SK-N-SH (cell line): ENCODE measurements at regions not wholly inside any gene's neighbourhood (a gene's known extent, or its start where the extent isn't known, plus 50 kb on each side); places are given as distances from the start of the nearest gene placed in this dataset.

ENCODE experiments used
- CTCF ChIA-PET: fragments of 300-600, 350-600 bp; formaldehyde crosslinking; extraction: SDS; loops from one replicate; lab custom pipeline; 2021; lab: Yijun Ruan, JAX
- POLR2A ChIA-PET: fragments of 350-600 bp; sonication (Branson Sonifier 250); formaldehyde crosslinking; extraction: SDS; loops from one replicate; lab custom pipeline; 2020; ENCODE audit warnings: antibody characterized with exemption, inconsistent platforms; lab: Yijun Ruan, JAX
- DNase-seq: peaks from one replicate; pipeline ENCODE4 v3.0.0; 2012
- H2AFZ ChIP-seq: fragments of 200-600 bp; sonication (generic); 2 replicates; pipeline ENCODE4 v1.8.1; 2016; ENCODE audit warnings: antibody characterized with exemption, mild to moderate bottlenecking, low read depth
- H3F3A ChIP-seq: fragments of 200-600 bp; sonication (generic); replicated peaks from 2 replicates; pipeline ENCODE3; 2016; ENCODE audit warnings: antibody characterized with exemption, mild to moderate bottlenecking; ENCODE audit not compliant: insufficient read depth
- H3K27ac ChIP-seq, 2 experiments: fragments of 200-500 bp in 1 of 2; fragments of 200-600 bp in 1 of 2; sonication (Bioruptor generic) in 1 of 2; sonication (generic), shearing (Covaris generic) in 1 of 2; 2 replicates each; pipeline versions ENCODE4 v1.5.1 to v1.6.1; 2014 to 2016; ENCODE audit warnings: low read depth in 2 of 2, inconsistent platforms in 1 of 2, low read length in 1 of 2, mild to moderate bottlenecking in 1 of 2, mixed read lengths in 1 of 2
- H3K27me3 ChIP-seq: fragments of 200-600 bp; sonication (generic), shearing (Covaris generic); 2 replicates; pipeline ENCODE4 v1.6.1; 2016; ENCODE audit warnings: mixed run types; ENCODE audit not compliant: insufficient read depth
- H3K36me3 ChIP-seq, 2 experiments: fragments of 200-500 bp in 1 of 2; fragments of 200-600 bp in 1 of 2; sonication (Bioruptor generic) in 1 of 2; sonication (generic) in 1 of 2; replicated peaks in 1 of 2; 2 replicates each; pipeline versions ENCODE3 to v1.5.1; 2014 to 2016; ENCODE audit warnings: low read length in 1 of 2, mild to moderate bottlenecking in 1 of 2; ENCODE audit not compliant: insufficient read depth in 2 of 2, control insufficient read depth in 1 of 2
- H3K4me1 ChIP-seq, 2 experiments: fragments of 200-500 bp in 1 of 2; fragments of 200-600 bp in 1 of 2; sonication (Bioruptor generic) in 1 of 2; sonication (generic), shearing (Covaris generic) in 1 of 2; 2 replicates each; pipeline versions ENCODE4 v1.5.1 to v1.6.1; 2014 to 2016; ENCODE audit warnings: low read depth in 1 of 2, low read length in 1 of 2, mixed run types in 1 of 2; ENCODE audit not compliant: insufficient read depth in 2 of 2, control insufficient read depth in 1 of 2
- H3K4me2 ChIP-seq: fragments of 200-600 bp; sonication (generic), shearing (Covaris generic); 2 replicates; pipeline ENCODE4 v1.6.1; 2017; ENCODE audit warnings: mixed run types
- H3K4me3 ChIP-seq, 2 experiments: fragments of 200-500 bp in 1 of 2; fragments of 200-600 bp in 1 of 2; sonication (Bioruptor generic) in 1 of 2; sonication (generic), shearing (Covaris generic) in 1 of 2; 2 replicates each; pipeline versions ENCODE4 v1.5.1 to v1.8.1; 2014 to 2016; ENCODE audit warnings: low read depth in 2 of 2, inconsistent platforms in 1 of 2, low read length in 1 of 2, mild to moderate bottlenecking in 1 of 2, mixed read lengths in 1 of 2, moderate library complexity in 1 of 2
- H3K79me2 ChIP-seq: fragments of 200-600 bp; sonication (generic); 2 replicates; pipeline ENCODE4 v1.8.1; 2017; ENCODE audit warnings: mild to moderate bottlenecking; ENCODE audit not compliant: insufficient read depth
- H3K9ac ChIP-seq: fragments of 200-600 bp; sonication (generic); 2 replicates; pipeline ENCODE4 v1.6.1; 2017; ENCODE audit warnings: mixed run types
- H3K9me2 ChIP-seq: fragments of 200-600 bp; sonication (generic); 2 replicates; pipeline ENCODE4 v1.6.1; 2017; ENCODE audit warnings: mixed run types
- H3K9me3 ChIP-seq: fragments of 200-600 bp; sonication (generic); 2 replicates; pipeline ENCODE4 v1.6.1; 2017; ENCODE audit warnings: mixed run types, mild to moderate bottlenecking, moderate library complexity
- H4K20me1 ChIP-seq: fragments of 200-600 bp; sonication (generic); 2 replicates; pipeline ENCODE4 v1.6.1; 2017; ENCODE audit warnings: mild to moderate bottlenecking, mixed run types; ENCODE audit not compliant: insufficient read depth
- CHD2 ChIP-seq: fragments of 150-350 bp; IDR thresholded peaks from 2 replicates; pipeline ENCODE4 v1.6.1; 2018; ENCODE audit warnings: low read length; ENCODE audit not compliant: partially characterized antibody
- ELF1 ChIP-seq: IDR thresholded peaks from 2 replicates; pipeline ENCODE4 v1.4.0; 2012
- FOXJ3 ChIP-seq: sonication (generic); formaldehyde crosslinking; IDR thresholded peaks from 2 replicates; pipeline ENCODE4 v1.5.1; 2020; ENCODE audit warnings: mild to moderate bottlenecking, missing genetic modification reagents
- FOXM1 ChIP-seq: IDR thresholded peaks from 2 replicates; pipeline ENCODE4 v1.4.0; 2012; ENCODE audit warnings: low read depth, mild to moderate bottlenecking
- GABPA ChIP-seq: IDR thresholded peaks from 2 replicates; pipeline ENCODE4 v1.4.0; 2012; ENCODE audit warnings: low read depth, mild to moderate bottlenecking
- GATA2 ChIP-seq: sonication (generic); formaldehyde crosslinking; IDR thresholded peaks from 2 replicates; pipeline ENCODE4 v1.5.0; 2020; ENCODE audit warnings: mild to moderate bottlenecking, missing genetic modification reagents
- POLR2AphosphoS5 ChIP-seq: IDR thresholded peaks from 2 replicates; pipeline ENCODE4 v1.6.1; 2012; ENCODE audit warnings: low read depth, low read length
- RCOR1 ChIP-seq: fragments of 150-350 bp; IDR thresholded peaks from 2 replicates; pipeline ENCODE4 v1.6.1; 2017; ENCODE audit warnings: antibody characterized with exemption, low read length
- SIN3A ChIP-seq: IDR thresholded peaks from 2 replicates; pipeline ENCODE4 v1.6.1; 2012; ENCODE audit warnings: low read depth, mild to moderate bottlenecking, low read length, moderate library complexity, borderline replicate concordance
- SMC3 ChIP-seq: IDR thresholded peaks from 2 replicates; pipeline ENCODE4 v1.6.1; 2012; ENCODE audit warnings: low read depth, low read length, improper control_type of control experiment
- TCF12 ChIP-seq: IDR thresholded peaks from 2 replicates; pipeline ENCODE4 v1.4.0; 2012
- USF2 ChIP-seq: fragments of 150-350 bp; IDR thresholded peaks from 2 replicates; pipeline ENCODE4 v1.6.1; 2017; ENCODE audit warnings: antibody characterized with exemption, low read length, low read depth, borderline replicate concordance
- YY1 ChIP-seq: IDR thresholded peaks from 2 replicates; pipeline ENCODE4 v1.4.0; 2012; ENCODE audit warnings: low read depth, mild to moderate bottlenecking
- WGBS: methylation state at CpG from one replicate; pipeline ENCODE4 v1.1.6; 2017; ENCODE audit warnings: low lambda C conversion rate; 5-methylcytosine and 5-hydroxymethylcytosine counted together
- TF ChIP-seq, protein P1 (sequence below): fragments of 150-350 bp; IDR thresholded peaks from 2 replicates; pipeline ENCODE4 v1.6.1; 2016; ENCODE audit warnings: mild to moderate bottlenecking, low read depth, low read length
- TF ChIP-seq, protein P2 (sequence below): IDR thresholded peaks from 2 replicates; pipeline ENCODE4 v1.6.1; 2012; ENCODE audit warnings: mild to moderate bottlenecking, low read depth, low read length, moderate library complexity

- H3K27ac ChIP-seq = peak overlapping the region in 1 of 2 experiments; percentile 73; a peak in 2 of 4 replicates
- H2AFZ ChIP-seq = no peak overlapping the region
- TF ChIP-seq FOXM1 = no peak
- TF ChIP-seq, protein P1, sequence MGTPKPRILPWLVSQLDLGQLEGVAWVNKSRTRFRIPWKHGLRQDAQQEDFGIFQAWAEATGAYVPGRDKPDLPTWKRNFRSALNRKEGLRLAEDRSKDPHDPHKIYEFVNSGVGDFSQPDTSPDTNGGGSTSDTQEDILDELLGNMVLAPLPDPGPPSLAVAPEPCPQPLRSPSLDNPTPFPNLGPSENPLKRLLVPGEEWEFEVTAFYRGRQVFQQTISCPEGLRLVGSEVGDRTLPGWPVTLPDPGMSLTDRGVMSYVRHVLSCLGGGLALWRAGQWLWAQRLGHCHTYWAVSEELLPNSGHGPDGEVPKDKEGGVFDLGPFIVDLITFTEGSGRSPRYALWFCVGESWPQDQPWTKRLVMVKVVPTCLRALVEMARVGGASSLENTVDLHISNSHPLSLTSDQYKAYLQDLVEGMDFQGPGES = no peak
- TF ChIP-seq GABPA = no peak
- no peak for TF ChIP-seq YY1
- TF ChIP-seq SMC3 = no peak
- no peak for TF ChIP-seq TCF12
- no peak for TF ChIP-seq POLR2AphosphoS5
- no peak for TF ChIP-seq ELF1
- TF ChIP-seq FOXJ3 = no peak
- TF ChIP-seq, protein P2, sequence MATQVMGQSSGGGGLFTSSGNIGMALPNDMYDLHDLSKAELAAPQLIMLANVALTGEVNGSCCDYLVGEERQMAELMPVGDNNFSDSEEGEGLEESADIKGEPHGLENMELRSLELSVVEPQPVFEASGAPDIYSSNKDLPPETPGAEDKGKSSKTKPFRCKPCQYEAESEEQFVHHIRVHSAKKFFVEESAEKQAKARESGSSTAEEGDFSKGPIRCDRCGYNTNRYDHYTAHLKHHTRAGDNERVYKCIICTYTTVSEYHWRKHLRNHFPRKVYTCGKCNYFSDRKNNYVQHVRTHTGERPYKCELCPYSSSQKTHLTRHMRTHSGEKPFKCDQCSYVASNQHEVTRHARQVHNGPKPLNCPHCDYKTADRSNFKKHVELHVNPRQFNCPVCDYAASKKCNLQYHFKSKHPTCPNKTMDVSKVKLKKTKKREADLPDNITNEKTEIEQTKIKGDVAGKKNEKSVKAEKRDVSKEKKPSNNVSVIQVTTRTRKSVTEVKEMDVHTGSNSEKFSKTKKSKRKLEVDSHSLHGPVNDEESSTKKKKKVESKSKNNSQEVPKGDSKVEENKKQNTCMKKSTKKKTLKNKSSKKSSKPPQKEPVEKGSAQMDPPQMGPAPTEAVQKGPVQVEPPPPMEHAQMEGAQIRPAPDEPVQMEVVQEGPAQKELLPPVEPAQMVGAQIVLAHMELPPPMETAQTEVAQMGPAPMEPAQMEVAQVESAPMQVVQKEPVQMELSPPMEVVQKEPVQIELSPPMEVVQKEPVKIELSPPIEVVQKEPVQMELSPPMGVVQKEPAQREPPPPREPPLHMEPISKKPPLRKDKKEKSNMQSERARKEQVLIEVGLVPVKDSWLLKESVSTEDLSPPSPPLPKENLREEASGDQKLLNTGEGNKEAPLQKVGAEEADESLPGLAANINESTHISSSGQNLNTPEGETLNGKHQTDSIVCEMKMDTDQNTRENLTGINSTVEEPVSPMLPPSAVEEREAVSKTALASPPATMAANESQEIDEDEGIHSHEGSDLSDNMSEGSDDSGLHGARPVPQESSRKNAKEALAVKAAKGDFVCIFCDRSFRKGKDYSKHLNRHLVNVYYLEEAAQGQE = no peak
- no peak overlapping the region for H3K4me3 ChIP-seq
- WGBS = 34% methylated on average over 2 of the region's 2 CpGs
- no peaks in the 10 kb centered on the region for H3K9me3 ChIP-seq
- no peak overlapping the region for H3K4me2 ChIP-seq
- POLR2A ChIA-PET = interaction anchor here (1.5 kb wide), 1 partner anchor 13 kb away, joined by 4 read pairs; no protein-coding TSS in a partner anchor
- H3K4me1 ChIP-seq = peaks cover 0 to 22% of the 10 kb centered on the region in 2 experiments; a peak in 3 of 4 replicates
- no peaks in the 10 kb centered on the region for H3K27me3 ChIP-seq
- no peaks in the 10 kb centered on the region for H3F3A ChIP-seq
- CTCF ChIA-PET = interaction anchor here (1.0 to 1.8 kb wide), 3 partner anchors 11 to 23 kb away, joined by 4 to 5 read pairs (median 4); no protein-coding TSS in a partner anchor
- DNase-seq = no peak
- H3K9me2 ChIP-seq = no peaks in the 10 kb centered on the region
- H3K9ac ChIP-seq = no peak overlapping the region
- H4K20me1 ChIP-seq = no peaks in the 10 kb centered on the region
- H3K36me3 ChIP-seq = no peaks in the 10 kb centered on the region
- no peaks in the 10 kb centered on the region for H3K79me2 ChIP-seq
These were observed 79.9 kb upstream of the DRD2 start for GRCh38 chr11:113555071-113555619.

- DNase-seq = no peak
- H3K9ac ChIP-seq = no peak overlapping the region
- TF ChIP-seq RCOR1 = no peak
- no peak for TF ChIP-seq CHD2
- no peak for TF ChIP-seq SIN3A
- TF ChIP-seq USF2 = no peak
- TF ChIP-seq POLR2AphosphoS5 = no peak
- TF ChIP-seq GATA2 (CRISPR knock-in tag) = no peak
- H3K9me2 ChIP-seq = no peaks in the 10 kb centered on the region
- no peak overlapping the region for H2AFZ ChIP-seq
- POLR2A ChIA-PET = interaction anchor here (0.7 to 1.5 kb wide), 2 partner anchors 10 to 14 kb away, joined by 3 to 4 read pairs; no protein-coding TSS in a partner anchor
- no peaks in the 10 kb centered on the region for H3K79me2 ChIP-seq
- no peaks in the 10 kb centered on the region for H3K36me3 ChIP-seq
- H3K9me3 ChIP-seq = no peaks in the 10 kb centered on the region
- H3K4me2 ChIP-seq = no peak overlapping the region
- WGBS = 69% methylated on average over 3 of the region's 3 CpGs
- CTCF ChIA-PET = interaction anchor here (0.6 to 5.0 kb wide), 20 partner anchors 9 to 505 kb away, joined by 3 to 29 read pairs (median 5); no protein-coding TSS in a partner anchor
- peak overlapping the region in 1 of 2 experiments; percentile 73; a peak in 2 of 4 replicates for H3K27ac ChIP-seq
- H4K20me1 ChIP-seq = no peaks in the 10 kb centered on the region
- no peaks in the 10 kb centered on the region for H3F3A ChIP-seq
- no peaks in the 10 kb centered on the region for H3K27me3 ChIP-seq
- no peak overlapping the region; a peak in 1 of 4 replicates for H3K4me3 ChIP-seq
- peaks cover 0 to 27% of the 10 kb centered on the region in 2 experiments; a peak in 3 of 4 replicates for H3K4me1 ChIP-seq
These were observed 79.3 kb upstream of the DRD2 start for GRCh38 chr11:113554526-113554925.
